Upper lobe of left lung (tissue), 4 donors: ENCODE measurements at regions not wholly inside any gene's neighbourhood (a gene's known extent, or its start where the extent isn't known, plus 50 kb on each side); places are given as distances from the start of the nearest gene placed in this dataset.

Experiments used
- EP300 ChIP-seq, 4 donors: sonication (generic); formaldehyde crosslinking; IDR thresholded peaks; one replicate each; pipeline ENCODE4 v1.5.1; 2017; ENCODE audit warnings: antibody characterized with exemption in 4 of 4, control low read depth in 2 of 4
- POLR2A ChIP-seq, 4 donors: fragments of 450-650 bp; IDR thresholded peaks; one replicate each; pipeline ENCODE4 v1.5.1; 2016 to 2017; ENCODE audit warnings: antibody characterized with exemption in 4 of 4, mild to moderate bottlenecking in 2 of 4
- POLR2AphosphoS5 ChIP-seq, 2 donors: sonication (generic); formaldehyde crosslinking; IDR thresholded peaks; one replicate each; pipeline ENCODE4 v1.5.1; 2017; ENCODE audit warnings: antibody characterized with exemption in 2 of 2
- TF ChIP-seq, protein P1 (sequence below), 6 experiments: fragments of 450-650 bp in 4 of 6; fragments of 200-600 bp in 2 of 6; sonication (generic) in 2 of 6; IDR thresholded peaks; one replicate each; pipeline ENCODE4 v1.5.1; 2016 to 2019; ENCODE audit warnings: antibody characterized with exemption in 6 of 6

DNA sequence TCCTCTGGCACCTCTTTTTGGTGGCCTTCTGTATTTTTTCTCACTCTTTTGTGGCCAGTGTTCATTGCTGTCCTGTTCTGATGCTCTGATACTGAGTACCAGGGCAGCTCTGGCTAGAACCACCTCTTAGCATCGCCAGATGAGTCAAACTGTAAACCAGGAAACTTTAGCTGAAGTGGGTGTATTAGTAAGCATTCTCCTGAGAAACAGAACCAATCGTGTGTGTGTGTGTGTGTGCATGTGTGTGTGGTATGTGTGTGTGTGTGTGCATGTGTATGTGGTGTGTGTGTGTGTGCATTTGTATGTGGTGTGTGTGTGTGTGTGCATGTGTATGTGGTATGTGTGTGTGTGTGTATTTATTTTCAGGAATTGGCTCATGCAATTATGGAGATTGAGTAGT lies 166.3 kb upstream of the SKOR2 start:
- TF ChIP-seq, protein P1, sequence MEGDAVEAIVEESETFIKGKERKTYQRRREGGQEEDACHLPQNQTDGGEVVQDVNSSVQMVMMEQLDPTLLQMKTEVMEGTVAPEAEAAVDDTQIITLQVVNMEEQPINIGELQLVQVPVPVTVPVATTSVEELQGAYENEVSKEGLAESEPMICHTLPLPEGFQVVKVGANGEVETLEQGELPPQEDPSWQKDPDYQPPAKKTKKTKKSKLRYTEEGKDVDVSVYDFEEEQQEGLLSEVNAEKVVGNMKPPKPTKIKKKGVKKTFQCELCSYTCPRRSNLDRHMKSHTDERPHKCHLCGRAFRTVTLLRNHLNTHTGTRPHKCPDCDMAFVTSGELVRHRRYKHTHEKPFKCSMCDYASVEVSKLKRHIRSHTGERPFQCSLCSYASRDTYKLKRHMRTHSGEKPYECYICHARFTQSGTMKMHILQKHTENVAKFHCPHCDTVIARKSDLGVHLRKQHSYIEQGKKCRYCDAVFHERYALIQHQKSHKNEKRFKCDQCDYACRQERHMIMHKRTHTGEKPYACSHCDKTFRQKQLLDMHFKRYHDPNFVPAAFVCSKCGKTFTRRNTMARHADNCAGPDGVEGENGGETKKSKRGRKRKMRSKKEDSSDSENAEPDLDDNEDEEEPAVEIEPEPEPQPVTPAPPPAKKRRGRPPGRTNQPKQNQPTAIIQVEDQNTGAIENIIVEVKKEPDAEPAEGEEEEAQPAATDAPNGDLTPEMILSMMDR (IDR thresholded peaks at IDR 0.05) = no peak
- TF ChIP-seq POLR2A (IDR thresholded peaks at IDR 0.05) (no peak), POLR2AphosphoS5 (IDR thresholded peaks at IDR 0.05) (no peak), EP300 (IDR thresholded peaks at IDR 0.05) (no peak)
